OCI-LY7 (cell line): ENCODE measurements at regions not wholly inside any gene's neighbourhood (a gene's known extent, or its start where the extent isn't known, plus 50 kb on each side); places are given as distances from the start of the nearest gene placed in this dataset.

ENCODE experiments used
- BruUV-seq: library from RNA; stranded (reverse); fragments of 400-500 nt; replicated peaks from 2 replicates; lab custom pipeline; 2021; lab: Mats Ljungman, UMichigan
- CTCF ChIA-PET: fragments of 300-600 bp; sonication (Branson Sonifier 250); formaldehyde crosslinking; loops from one replicate; lab custom pipeline; 2022; ENCODE audit warnings: antibody characterized with exemption; ENCODE audit not compliant: unreplicated experiment; lab: Charles Lee
- POLR2A ChIA-PET: fragments of 300-600 bp; sonication (Branson Sonifier 250); formaldehyde crosslinking; loops from one replicate; lab custom pipeline; 2022; ENCODE audit warnings: antibody characterized with exemption; lab: Charles Lee
- DNase-seq: peaks from one replicate; pipeline ENCODE4 v3.0.0-alpha.2; 2015; ENCODE audit warnings: low spot score
- H2AFZ ChIP-seq: fragments of 200-600 bp; sonication (generic), shearing (Covaris generic); 2 replicates; pipeline ENCODE4 v1.6.1; 2014; ENCODE audit warnings: mild to moderate bottlenecking, antibody characterized with exemption, low read length, moderate library complexity
- H3K27ac ChIP-seq: fragments of 200-600 bp; sonication (generic); 2 replicates; pipeline ENCODE4 v1.5.1; 2014; ENCODE audit warnings: mixed run types, low read depth, mild to moderate bottlenecking, moderate library complexity, low read length, inconsistent platforms; ENCODE audit not compliant: poor library complexity, severe bottlenecking
- H3K36me3 ChIP-seq: fragments of 200-600 bp; sonication (generic); 2 replicates; pipeline ENCODE4 v1.6.1; 2014; ENCODE audit warnings: mild to moderate bottlenecking, antibody characterized with exemption, low read length, moderate library complexity, mixed read lengths; ENCODE audit not compliant: insufficient read depth
- H3K4me1 ChIP-seq: fragments of 200-600 bp; sonication (generic); 2 replicates; pipeline ENCODE4 v1.5.1; 2014; ENCODE audit warnings: mild to moderate bottlenecking, low read length; ENCODE audit not compliant: insufficient read depth, poor library complexity, severe bottlenecking
- H3K4me2 ChIP-seq: fragments of 200-600 bp; sonication (generic); 2 replicates; pipeline ENCODE4 v1.6.1; 2014; ENCODE audit warnings: mild to moderate bottlenecking, low read length
- H3K4me3 ChIP-seq: fragments of 200-600 bp; sonication (generic); 2 replicates; pipeline ENCODE4 v1.5.1; 2014; ENCODE audit warnings: mild to moderate bottlenecking, low read depth, low read length; ENCODE audit not compliant: poor library complexity, severe bottlenecking
- H3K79me2 ChIP-seq: fragments of 200-600 bp; sonication (generic); 2 replicates; pipeline ENCODE4 v1.6.1; 2016; ENCODE audit warnings: low read depth, mild to moderate bottlenecking, low read length, moderate library complexity, mixed read lengths; ENCODE audit not compliant: insufficient read depth
- H3K9me2 ChIP-seq: fragments of 200-600 bp; sonication (generic); 2 replicates; pipeline ENCODE4 v1.6.1; 2016; ENCODE audit warnings: mild to moderate bottlenecking, low read length, mixed read lengths; ENCODE audit not compliant: insufficient read depth
- H3K9me3 ChIP-seq: fragments of 200-600 bp; sonication (generic); 2 replicates; pipeline ENCODE4 v1.6.1; 2014; ENCODE audit warnings: mild to moderate bottlenecking, mixed run types, low read length, mixed read lengths
- H4K20me1 ChIP-seq: fragments of 200-600 bp; sonication (generic); 2 replicates; pipeline ENCODE4 v1.6.1; 2014; ENCODE audit warnings: mild to moderate bottlenecking, antibody characterized with exemption, low read length, moderate library complexity, mixed read lengths; ENCODE audit not compliant: insufficient read depth
- EZH2phosphoT487 ChIP-seq: fragments of 200-600 bp; sonication (generic); IDR thresholded peaks from 2 replicates; pipeline ENCODE4 v1.6.1; 2018; ENCODE audit warnings: low read depth, borderline replicate concordance, mild to moderate bottlenecking, mixed run types, antibody characterized with exemption, low read length, moderate library complexity, mixed read lengths
- intact Hi-C: fragments of 100-400 bp; cut with micrococcal nuclease; formaldehyde crosslinking; loops from one replicate; pipeline ENCODE4 v1.10.0; 2022; ENCODE audit not compliant: unreplicated experiment
- TF ChIP-seq, protein P1 (sequence below): fragments of 200-600 bp; sonication (generic); conservative IDR thresholded peaks from 2 replicates; pipeline ENCODE4 v1.5.1; 2014; ENCODE audit warnings: mild to moderate bottlenecking, antibody characterized with exemption, low read length, moderate library complexity, mixed read lengths

GRCh38 chr16:27611340-27611739 is 61.4 kb downstream of the KATNIP start:
- ChIA-PET POLR2A (no interaction called here), CTCF (no interaction called here)
- no peaks in the 10 kb centered on the region for H3K79me2 ChIP-seq
- H3K4me1 ChIP-seq, result no peaks in the 10 kb centered on the region
- no peaks in the 10 kb centered on the region for H3K9me2 ChIP-seq
- DNase-seq, result no peak
- H3K9me3 ChIP-seq, result no peaks in the 10 kb centered on the region
- H2AFZ ChIP-seq, result no peak overlapping the region
- TF ChIP-seq, protein P1, sequence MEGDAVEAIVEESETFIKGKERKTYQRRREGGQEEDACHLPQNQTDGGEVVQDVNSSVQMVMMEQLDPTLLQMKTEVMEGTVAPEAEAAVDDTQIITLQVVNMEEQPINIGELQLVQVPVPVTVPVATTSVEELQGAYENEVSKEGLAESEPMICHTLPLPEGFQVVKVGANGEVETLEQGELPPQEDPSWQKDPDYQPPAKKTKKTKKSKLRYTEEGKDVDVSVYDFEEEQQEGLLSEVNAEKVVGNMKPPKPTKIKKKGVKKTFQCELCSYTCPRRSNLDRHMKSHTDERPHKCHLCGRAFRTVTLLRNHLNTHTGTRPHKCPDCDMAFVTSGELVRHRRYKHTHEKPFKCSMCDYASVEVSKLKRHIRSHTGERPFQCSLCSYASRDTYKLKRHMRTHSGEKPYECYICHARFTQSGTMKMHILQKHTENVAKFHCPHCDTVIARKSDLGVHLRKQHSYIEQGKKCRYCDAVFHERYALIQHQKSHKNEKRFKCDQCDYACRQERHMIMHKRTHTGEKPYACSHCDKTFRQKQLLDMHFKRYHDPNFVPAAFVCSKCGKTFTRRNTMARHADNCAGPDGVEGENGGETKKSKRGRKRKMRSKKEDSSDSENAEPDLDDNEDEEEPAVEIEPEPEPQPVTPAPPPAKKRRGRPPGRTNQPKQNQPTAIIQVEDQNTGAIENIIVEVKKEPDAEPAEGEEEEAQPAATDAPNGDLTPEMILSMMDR, result no peak
- TF ChIP-seq EZH2phosphoT487, result no peak
- H3K4me2 ChIP-seq, result no peak overlapping the region
- H3K27ac ChIP-seq, result no peak overlapping the region
- H3K36me3 ChIP-seq, result no peaks in the 10 kb centered on the region
- BruUV-seq, result no TSS peak
- no peaks in the 10 kb centered on the region for H4K20me1 ChIP-seq
- intact Hi-C loops, result no loop called here
- H3K4me3 ChIP-seq, result no peak overlapping the region

GRCh38 chr16:27613238-27613791 is 63.4 kb downstream of the KATNIP start:
- Histone ChIP-seq H3K4me1 (no peaks in the 10 kb centered on the region), H3K27ac (no peak overlapping the region), H3K9me3 (no peaks in the 10 kb centered on the region), H3K9me2 (no peaks in the 10 kb centered on the region), H2AFZ (no peak overlapping the region), H3K79me2 (no peaks in the 10 kb centered on the region), H3K4me2 (no peak overlapping the region), H4K20me1 (no peaks in the 10 kb centered on the region), H3K4me3 (no peak overlapping the region), H3K36me3 (no peaks in the 10 kb centered on the region)
- TF ChIP-seq EZH2phosphoT487, result no peak
- TF ChIP-seq, protein P1, result no peak
- DNase-seq, result no peak
- ChIA-PET POLR2A (no interaction called here), CTCF (no interaction called here)
- BruUV-seq, result no TSS peak
- intact Hi-C loops, result no loop called here

GRCh38 chr16:27617665-27618064 is 67.7 kb downstream of the KATNIP start:
- Histone ChIP-seq H3K79me2 (no peaks in the 10 kb centered on the region), H3K4me3 (no peak overlapping the region), H2AFZ (no peak overlapping the region), H3K27ac (no peak overlapping the region), H3K36me3 (no peaks in the 10 kb centered on the region; the same call in 1 of the 2 replicates), H4K20me1 (no peaks in the 10 kb centered on the region), H3K4me2 (no peak overlapping the region), H3K9me2 (no peaks in the 10 kb centered on the region), H3K9me3 (no peaks in the 10 kb centered on the region), H3K4me1 (no peaks in the 10 kb centered on the region)
- ChIA-PET POLR2A (no interaction called here), CTCF (no interaction called here)
- BruUV-seq, result no TSS peak
- intact Hi-C loops, result no loop called here
- DNase-seq, result no peak
- TF ChIP-seq, protein P1, result no peak
- no peak for TF ChIP-seq EZH2phosphoT487
